DND-41 (cell line): ENCODE measurements at regions not wholly inside any gene's neighbourhood (a gene's known extent, or its start where the extent isn't known, plus 50 kb on each side); places are given as distances from the start of the nearest gene placed in this dataset.
A peak's percentile ranks its signal among the peaks of the same experiment; 100 is the strongest.

Experiments
- ATAC-seq: fragments of 200-7000 bp; cut with Tn5 transposase; 3 replicates; pipeline ENCODE4 v1.9.1; 2021; ENCODE audit warnings: low read depth; ENCODE audit not compliant: insufficient read depth
- DNase-seq: peaks from one replicate; pipeline ENCODE4 v3.0.0-alpha.2; 2020
- H2AFZ ChIP-seq: 2 replicates; pipeline ENCODE4 v1.6.0; 2012; ENCODE audit warnings: low read depth, low read length
- H3K27ac ChIP-seq: 2 replicates; pipeline ENCODE4 v1.5.1; 2012; ENCODE audit warnings: low read length, inconsistent platforms
- H3K27me3 ChIP-seq: fragments of 200-600 bp; sonication (generic); 2 replicates; pipeline ENCODE4 v1.6.0; 2012; ENCODE audit warnings: low read length, mild to moderate bottlenecking, inconsistent platforms; ENCODE audit not compliant: insufficient read depth, poor library complexity
- H3K36me3 ChIP-seq: 2 replicates; pipeline ENCODE4 v1.5.1; 2012; ENCODE audit warnings: low read length, inconsistent platforms; ENCODE audit not compliant: insufficient read depth
- H3K4me1 ChIP-seq: 2 replicates; pipeline ENCODE4 v1.5.1; 2012; ENCODE audit warnings: mild to moderate bottlenecking, low read length; ENCODE audit not compliant: insufficient read depth
- H3K4me2 ChIP-seq: 2 replicates; pipeline ENCODE4 v1.6.0; 2012; ENCODE audit warnings: mild to moderate bottlenecking, moderate library complexity, low read length, inconsistent platforms; ENCODE audit not compliant: insufficient read depth
- H3K4me3 ChIP-seq, 2 experiments: fragments of 200-600 bp in 1 of 2; shearing (Covaris generic) in 1 of 2; 2 replicates each; pipeline ENCODE4 v1.5.1; 2012 to 2016; ENCODE audit warnings: inconsistent platforms in 2 of 2, low read length in 2 of 2, mild to moderate bottlenecking in 2 of 2, low read depth in 1 of 2, moderate library complexity in 1 of 2
- H3K79me2 ChIP-seq: 2 replicates; pipeline ENCODE4 v1.6.0; 2012; ENCODE audit warnings: low read length, inconsistent platforms; ENCODE audit not compliant: insufficient read depth
- H3K9ac ChIP-seq: 2 replicates; pipeline ENCODE4 v1.6.0; 2012; ENCODE audit warnings: low read depth, mild to moderate bottlenecking, inconsistent platforms, low read length, moderate library complexity
- H3K9me3 ChIP-seq: 2 replicates; pipeline ENCODE4 v1.5.1; 2012; ENCODE audit warnings: low read length, moderate library complexity, mild to moderate bottlenecking, inconsistent platforms; ENCODE audit not compliant: insufficient read depth, severe bottlenecking
- H4K20me1 ChIP-seq: 2 replicates; pipeline ENCODE4 v1.6.0; 2012; ENCODE audit warnings: low read length; ENCODE audit not compliant: insufficient read depth
- CTCF ChIP-seq: IDR thresholded peaks from 2 replicates; pipeline ENCODE4 v1.5.1; 2012; ENCODE audit warnings: borderline replicate concordance, low read length, moderate library complexity, mild to moderate bottlenecking; ENCODE audit not compliant: poor library complexity, severe bottlenecking; ENCODE audit errors: extremely low read depth
- EZH2 ChIP-seq: IDR thresholded peaks from 3 replicates; pipeline ENCODE4 v1.6.1; 2012; ENCODE audit warnings: borderline replicate concordance, low read depth, mild to moderate bottlenecking, moderate library complexity, low read length, inconsistent platforms; ENCODE audit not compliant: severe bottlenecking

- Histone ChIP-seq H3K9me3 (no peaks in the 10 kb centered on the region), H3K4me3 (no peak overlapping the region), H3K4me2 (no peak overlapping the region), H3K79me2 (no peaks in the 10 kb centered on the region), H3K9ac (no peak overlapping the region), H2AFZ (peak overlapping the region; percentile 15; the same call in 1 of the 2 replicates), H3K27ac (no peak overlapping the region), H4K20me1 (no peaks in the 10 kb centered on the region), H3K27me3 (no peaks in the 10 kb centered on the region), H3K4me1 (no peaks in the 10 kb centered on the region), H3K36me3 (no peaks in the 10 kb centered on the region)
- DNase-seq (no peak), ATAC-seq (no peak)
- TF ChIP-seq EZH2 (no peak), CTCF (no peak)
Measured at GRCh38 chr13:62678039-62678438, 1262.4 kb upstream of the PCDH20 start.

- H3K9ac ChIP-seq, result no peak overlapping the region
- no peak overlapping the region for H3K4me3 ChIP-seq
- TF ChIP-seq CTCF, result no peak
- no peak for TF ChIP-seq EZH2
- no peak overlapping the region for H3K27ac ChIP-seq
- H2AFZ ChIP-seq, result no peak overlapping the region
- H3K79me2 ChIP-seq, result no peaks in the 10 kb centered on the region
- ATAC-seq (no peak), DNase-seq (no peak)
- H3K36me3 ChIP-seq, result no peaks in the 10 kb centered on the region
- no peaks in the 10 kb centered on the region for H4K20me1 ChIP-seq
- H3K4me1 ChIP-seq, result no peaks in the 10 kb centered on the region
- H3K4me2 ChIP-seq, result no peak overlapping the region
- H3K27me3 ChIP-seq, result no peaks in the 10 kb centered on the region
- H3K9me3 ChIP-seq, result no peaks in the 10 kb centered on the region
Measured at GRCh38 chr13:62663767-62664166, 1248.1 kb upstream of the PCDH20 start.

DNA sequence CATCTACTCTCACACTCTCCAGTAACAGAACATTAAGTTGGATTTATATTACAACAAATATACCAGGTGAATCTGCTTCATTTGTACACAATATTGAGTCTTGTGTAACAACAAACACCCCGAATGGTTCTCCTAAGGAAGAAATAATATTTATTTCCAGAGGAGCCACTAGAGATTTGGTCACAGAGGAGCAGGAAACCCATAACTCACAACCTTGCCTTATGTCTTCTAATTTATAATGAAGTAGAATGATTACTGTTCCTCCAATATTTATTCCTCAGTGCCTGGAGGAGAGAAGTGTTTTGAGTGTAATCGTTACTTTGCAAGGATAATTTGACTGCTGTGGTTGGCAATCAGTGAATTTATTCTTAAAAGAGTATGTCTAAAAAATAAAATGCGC, 1243.7 kb upstream of the PCDH20 start:
- no peaks in the 10 kb centered on the region for H4K20me1 ChIP-seq
- H3K9me3 ChIP-seq, result no peaks in the 10 kb centered on the region
- H3K9ac ChIP-seq, result no peak overlapping the region
- ATAC-seq (no peak), DNase-seq (no peak)
- H3K27ac ChIP-seq, result no peak overlapping the region
- no peaks in the 10 kb centered on the region for H3K27me3 ChIP-seq
- H3K36me3 ChIP-seq, result no peaks in the 10 kb centered on the region
- H3K4me1 ChIP-seq, result no peaks in the 10 kb centered on the region
- H2AFZ ChIP-seq, result no peak overlapping the region
- no peak overlapping the region for H3K4me2 ChIP-seq
- H3K4me3 ChIP-seq, result no peak overlapping the region
- TF ChIP-seq EZH2, result no peak
- no peak for TF ChIP-seq CTCF
- no peaks in the 10 kb centered on the region for H3K79me2 ChIP-seq

DNA sequence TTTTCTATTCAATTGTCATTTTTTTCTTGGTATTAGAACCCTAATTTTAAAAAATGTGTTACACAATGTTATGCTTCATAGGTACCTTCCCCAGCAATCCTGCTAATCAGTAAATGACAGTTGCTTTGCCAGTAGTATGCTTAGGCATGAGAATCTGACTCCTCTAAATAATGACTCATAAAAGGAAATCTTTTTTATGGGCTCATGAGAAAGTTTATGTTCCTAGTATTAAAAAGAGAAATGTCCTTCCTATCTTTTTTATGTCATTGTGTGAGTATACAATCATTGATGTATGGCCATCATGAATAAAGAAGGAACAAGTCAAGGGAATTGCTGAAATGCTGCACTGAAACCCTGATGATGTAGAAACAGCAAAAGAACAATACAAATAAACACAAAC, 1237.7 kb upstream of the PCDH20 start:
- no peaks in the 10 kb centered on the region for H3K36me3 ChIP-seq
- TF ChIP-seq CTCF, result no peak
- no peak for TF ChIP-seq EZH2
- ATAC-seq, result no peak

More for the DNA sequence above, 1237.7 kb upstream of the PCDH20 start:
- H3K79me2 ChIP-seq, result no peaks in the 10 kb centered on the region
- DNase-seq, result no peak
- no peak overlapping the region for H3K9ac ChIP-seq
- H3K27me3 ChIP-seq, result no peaks in the 10 kb centered on the region
- no peak overlapping the region for H3K4me3 ChIP-seq
- no peak overlapping the region for H3K27ac ChIP-seq
- no peak overlapping the region for H3K4me2 ChIP-seq
- no peak overlapping the region for H2AFZ ChIP-seq
- no peaks in the 10 kb centered on the region for H3K4me1 ChIP-seq
- H4K20me1 ChIP-seq, result no peaks in the 10 kb centered on the region
- H3K9me3 ChIP-seq, result no peaks in the 10 kb centered on the region
